NT2/D1 (cell line): ENCODE measurements at regions not wholly inside any gene's neighbourhood (a gene's known extent, or its start where the extent isn't known, plus 50 kb on each side); places are given as distances from the start of the nearest gene placed in this dataset.

Experiments
- YY1 ChIP-seq: IDR thresholded peaks from 2 replicates; pipeline ENCODE4 v1.6.1; 2011; ENCODE audit not compliant: insufficient read length, insufficient read depth
- ZNF274 ChIP-seq: IDR thresholded peaks from 2 replicates; pipeline ENCODE4 v1.6.1; 2011; ENCODE audit warnings: mild to moderate bottlenecking, low read depth, low read length

GRCh38 chr2:104915107-104915793 lies 61.3 kb downstream of the POU3F3 start:
- TF ChIP-seq YY1 (no peak), ZNF274 (no peak)
